Activated CD8-positive, alpha-beta T cell treated with anti-CD3 and anti-CD28 coated beads for 36 hours (primary cell): ENCODE measurements at regions not wholly inside any gene's neighbourhood (a gene's known extent, or its start where the extent isn't known, plus 50 kb on each side); places are given as distances from the start of the nearest gene placed in this dataset.

Experiments
- ATAC-seq: fragments of 200-7000 bp; cut with Tn5 transposase; one replicate; pipeline ENCODE4 v1.10.0; 2021; ENCODE audit warnings: mild to moderate bottlenecking, moderate library complexity
- CTCF ChIA-PET: fragments of 350-600 bp; sonication (Branson Sonifier 250); formaldehyde crosslinking; loops from one replicate; lab custom pipeline; 2021; ENCODE audit warnings: antibody characterized with exemption; lab: Charles Lee
- POLR2A ChIA-PET: fragments of 350-600 bp; sonication (Branson Sonifier 250); formaldehyde crosslinking; loops from one replicate; lab custom pipeline; 2021; ENCODE audit warnings: antibody characterized with exemption; lab: Charles Lee
- DNase-seq: peaks from one replicate; pipeline ENCODE4 v3.0.0-alpha.2; 2020
- H3K27ac Mint-ChIP-seq: one replicate; pipeline ENCODE4 v1.8.0; 2021; ENCODE audit warnings: mild to moderate bottlenecking, mixed read lengths
- H3K27me3 Mint-ChIP-seq: one replicate; pipeline ENCODE4 v1.8.0; 2021; ENCODE audit warnings: mixed read lengths
- H3K36me3 Mint-ChIP-seq: one replicate; pipeline ENCODE4 v1.8.0; 2021; ENCODE audit warnings: low read depth, mixed read lengths
- H3K4me1 Mint-ChIP-seq: one replicate; pipeline ENCODE4 v1.8.0; 2021; ENCODE audit warnings: low read depth, mixed read lengths
- H3K4me3 Mint-ChIP-seq: one replicate; pipeline ENCODE4 v1.8.0; 2021; ENCODE audit warnings: mild to moderate bottlenecking, moderate library complexity, mixed read lengths
- H3K9me3 Mint-ChIP-seq: one replicate; pipeline ENCODE4 v1.8.0; 2021; ENCODE audit warnings: mixed read lengths
- CTCF ChIP-seq: fragments of 200-600 bp; IDR thresholded peaks from one replicate; pipeline ENCODE4 v1.8.0; 2022; ENCODE audit warnings: antibody characterized with exemption, mild to moderate bottlenecking
- intact Hi-C: fragments of 100-400 bp; cut with micrococcal nuclease; formaldehyde crosslinking; loops from one replicate; pipeline ENCODE4 v1.10.0; 2022

DNA sequence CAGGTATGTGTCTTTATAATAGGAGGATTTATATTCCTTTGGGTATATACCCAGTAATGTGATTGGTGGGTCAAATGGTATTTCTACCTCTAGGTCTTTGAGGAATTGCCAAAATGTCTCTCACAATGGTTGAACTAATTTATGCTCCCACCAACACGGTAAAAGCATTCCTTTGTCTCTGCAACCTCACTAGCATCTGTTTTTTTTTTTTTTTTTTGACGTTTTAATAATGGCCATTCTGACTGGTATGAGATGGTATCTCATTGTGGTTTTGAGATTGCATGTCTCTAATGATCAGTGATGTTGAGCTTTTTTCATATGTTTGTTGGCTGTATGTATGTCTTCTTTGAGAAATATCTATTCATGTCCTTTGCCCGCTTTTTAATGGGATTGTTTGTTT is 144.9 kb upstream of the RGS17 start:
- H3K4me3 Mint-ChIP-seq = no peak overlapping the region
- peaks cover 4% of the 10 kb centered on the region for H3K9me3 Mint-ChIP-seq
- intact Hi-C loops = no loop called here
- no peaks in the 10 kb centered on the region for H3K27me3 Mint-ChIP-seq
- H3K4me1 Mint-ChIP-seq = no peaks in the 10 kb centered on the region
- DNase-seq (no peak), ATAC-seq (no peak)
- TF ChIP-seq CTCF = no peak
- ChIA-PET CTCF (no interaction called here), POLR2A (no interaction called here)
- no peaks in the 10 kb centered on the region for H3K36me3 Mint-ChIP-seq
- no peak overlapping the region for H3K27ac Mint-ChIP-seq

DNA sequence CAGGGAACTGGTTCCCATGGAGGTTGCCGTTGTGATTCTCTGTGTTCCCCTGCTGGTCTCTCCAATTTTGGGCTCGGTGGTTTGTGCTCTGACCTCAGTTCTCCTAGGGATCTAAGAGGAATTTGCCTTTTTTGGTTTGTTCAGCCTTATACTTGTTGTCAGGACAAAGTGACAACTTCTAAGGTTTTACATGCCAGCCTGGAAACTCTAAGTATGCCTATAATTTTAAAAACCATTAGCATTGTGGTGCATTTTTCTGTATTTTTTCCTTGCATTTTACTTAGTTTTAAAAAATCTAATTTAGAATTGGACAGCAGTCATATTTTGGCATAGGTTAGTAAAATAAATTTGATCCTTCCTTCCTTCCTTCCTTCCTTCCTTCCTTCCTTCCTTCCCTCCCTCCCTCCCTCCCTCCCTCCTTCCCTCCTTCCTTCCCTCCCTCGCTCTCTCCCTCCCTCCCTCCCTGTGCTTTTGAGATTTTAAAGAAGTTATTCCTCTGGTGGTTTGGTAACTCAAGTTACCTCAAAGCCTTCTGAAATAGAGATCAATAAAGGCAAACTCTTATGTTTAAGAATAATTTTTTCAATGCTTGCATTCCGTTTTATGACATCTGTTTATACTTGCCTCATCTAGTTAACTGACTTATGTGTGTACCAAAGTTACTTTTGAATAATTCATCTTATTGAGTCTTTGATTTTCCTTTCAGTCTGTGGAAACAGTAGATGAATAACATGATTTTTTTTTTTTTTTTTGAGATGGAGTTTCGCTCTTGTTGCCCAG is 141.3 kb upstream of the RGS17 start:
- Mint-ChIP-seq H3K9me3 (peaks cover 4% of the 10 kb centered on the region), H3K36me3 (no peaks in the 10 kb centered on the region), H3K27me3 (no peaks in the 10 kb centered on the region), H3K27ac (no peak overlapping the region), H3K4me3 (no peak overlapping the region), H3K4me1 (no peaks in the 10 kb centered on the region)
- ChIA-PET CTCF (no interaction called here), POLR2A (no interaction called here)
- DNase-seq = no peak
- ATAC-seq = no peak
- intact Hi-C loops = no loop called here
- TF ChIP-seq CTCF = no peak

- TF ChIP-seq CTCF = no peak
- Mint-ChIP-seq H3K9me3 (peaks cover 3% of the 10 kb centered on the region), H3K27me3 (no peaks in the 10 kb centered on the region), H3K4me1 (no peaks in the 10 kb centered on the region), H3K36me3 (no peaks in the 10 kb centered on the region), H3K27ac (no peak overlapping the region), H3K4me3 (no peak overlapping the region)
- CTCF ChIA-PET = no interaction called here
- intact Hi-C loops = no loop called here
- no peak for ATAC-seq
- DNase-seq = no peak
- POLR2A ChIA-PET = no interaction called here
Observed at GRCh38 chr6:153263489-153263888, 132.4 kb upstream of the RGS17 start.

GRCh38 chr6:153251326-153251725 is 120.2 kb upstream of the RGS17 start:
- Mint-ChIP-seq H3K27me3 (peaks cover 2% of the 10 kb centered on the region), H3K36me3 (no peaks in the 10 kb centered on the region), H3K4me1 (no peaks in the 10 kb centered on the region), H3K27ac (no peak overlapping the region), H3K9me3 (no peaks in the 10 kb centered on the region), H3K4me3 (no peak overlapping the region)
- ChIA-PET CTCF (no interaction called here), POLR2A (no interaction called here)
- ATAC-seq = no peak
- no peak for DNase-seq
- intact Hi-C loops = no loop called here
- no peak for TF ChIP-seq CTCF

GRCh38 chr6:153237670-153238069 is 106.6 kb upstream of the RGS17 start:
- no peaks in the 10 kb centered on the region for H3K36me3 Mint-ChIP-seq
- no peak for ATAC-seq
- intact Hi-C loops = no loop called here

More at GRCh38 chr6:153237670-153238069, 106.6 kb upstream of the RGS17 start:
- DNase-seq = no peak
- no peaks in the 10 kb centered on the region for H3K9me3 Mint-ChIP-seq
- H3K4me1 Mint-ChIP-seq = no peaks in the 10 kb centered on the region
- no peak for TF ChIP-seq CTCF
- CTCF ChIA-PET = no interaction called here
- H3K27ac Mint-ChIP-seq = no peak overlapping the region
- no peak overlapping the region for H3K4me3 Mint-ChIP-seq
- no peaks in the 10 kb centered on the region for H3K27me3 Mint-ChIP-seq
- POLR2A ChIA-PET = no interaction called here
